Hepatocyte (in vitro differentiated cells): ENCODE measurements at regions not wholly inside any gene's neighbourhood (a gene's known extent, or its start where the extent isn't known, plus 50 kb on each side); places are given as distances from the start of the nearest gene placed in this dataset.
"Not testable (repeated sequence)": the region's sequence is repeated elsewhere in the genome, so short reads cannot be mapped to it uniquely, and the experiment has no call there.

Experiments
- CTCF ChIP-seq: fragments of 200-600 bp; sonication (generic); IDR thresholded peaks from 2 replicates; pipeline ENCODE4 v1.5.1; 2016; ENCODE audit warnings: antibody characterized with exemption, mild to moderate bottlenecking; ENCODE audit not compliant: poor library complexity
- EZH2 ChIP-seq: fragments of 200-600 bp; sonication (generic); IDR thresholded peaks from 2 replicates; pipeline ENCODE4 v1.6.1; 2016; ENCODE audit warnings: antibody characterized with exemption, mild to moderate bottlenecking, borderline replicate concordance

GRCh38 chr7:116373229-116373628, 126.3 kb upstream of the CAV2 start:
- not testable (repeated sequence) for TF ChIP-seq CTCF, EZH2
